ENCODE measurements at regions not wholly inside any gene's neighbourhood (a gene's known extent, or its start where the extent isn't known, plus 50 kb on each side); places are given as distances from the start of the nearest gene placed in this dataset.

GRCh38 chr4:57553728-57554127 is 443.5 kb upstream of the IGFBP7 start:
- no peak for TF ChIP-seq CTCF (IDR thresholded peaks at IDR 0.05)
- no peak for TF ChIP-seq EP300 (IDR thresholded peaks at IDR 0.05)
